ENCODE measurements at regions not wholly inside any gene's neighbourhood (a gene's known extent, or its start where the extent isn't known, plus 50 kb on each side); places are given as distances from the start of the nearest gene placed in this dataset.

DNA sequence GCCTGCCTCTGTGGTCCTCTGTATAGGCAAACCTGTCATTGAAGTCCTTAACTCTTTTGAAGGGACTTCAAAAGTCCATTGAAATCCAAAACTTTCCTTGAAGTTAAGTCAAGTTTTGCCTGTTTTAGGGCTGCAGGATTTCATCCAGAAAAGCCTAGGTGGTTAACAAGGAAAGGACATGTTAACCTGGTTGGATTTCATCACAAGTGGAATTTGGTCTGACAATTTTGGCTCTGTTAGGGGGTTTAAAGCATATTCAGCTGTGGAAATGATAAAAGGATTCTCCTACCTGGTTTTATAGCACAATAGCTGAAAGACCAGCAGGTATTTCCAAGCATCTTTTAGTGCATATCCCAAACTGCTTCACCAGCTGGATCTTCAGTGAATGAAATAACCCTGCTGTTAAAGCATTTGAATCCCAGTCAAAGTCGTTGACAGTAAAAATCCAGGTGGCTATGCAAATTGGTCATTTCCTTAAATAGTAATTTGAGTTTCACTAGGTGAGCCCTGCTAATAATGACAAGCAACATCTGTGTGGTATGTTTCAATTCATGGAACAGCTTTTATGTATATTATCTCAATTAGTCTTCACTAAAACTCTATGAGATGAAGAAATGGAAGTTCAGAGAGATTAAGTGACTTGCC lies 400.5 kb downstream of the ETNK1 start:
- Histone ChIP-seq H3K4ac (ENCODE audit: low read depth in 1 of 2, low read length in 2 of 2) (no peak overlapping the region), H3K14ac (ENCODE audit: low read length in 2 of 2) (no peak overlapping the region), H3K4me2 (ENCODE audit: low read length, poor library complexity, severe bottlenecking) (no peak overlapping the region), H3K79me1 (replicated peaks; ENCODE audit: low read length, poor library complexity, severe bottlenecking) (no peaks in the 10 kb centered on the region), H2BK5ac (ENCODE audit: low read depth, low read length, poor library complexity, severe bottlenecking) (no peak overlapping the region), H3K27ac (ENCODE audit: low read length, poor library complexity, severe bottlenecking) (no peak overlapping the region), H4K91ac (ENCODE audit: low read length) (no peak overlapping the region), H2BK12ac (ENCODE audit: low read length in 2 of 2) (no peak overlapping the region), H3K36me3 (ENCODE audit: control insufficient read depth in 1 of 2, insufficient read depth in 2 of 2, low read depth in 1 of 2, low read length in 2 of 2) (no peaks in the 10 kb centered on the region), H2BK120ac (ENCODE audit: low read depth, low read length) (no peak overlapping the region), H2BK15ac (ENCODE audit: low read depth, poor library complexity, severe bottlenecking) (no peak overlapping the region), H4K8ac (ENCODE audit: low read length) (no peak overlapping the region), H2AK5ac (ENCODE audit: low read length, severe bottlenecking) (no peak overlapping the region), H3K9me3 (ENCODE audit: control insufficient read depth, low read length) (no peaks in the 10 kb centered on the region), H3K4me3 (ENCODE audit: insufficient read depth in 1 of 2, low read depth in 1 of 2, low read length in 2 of 2) (no peak overlapping the region), H3K27me3 (ENCODE audit: control insufficient read depth in 1 of 2, insufficient read depth in 1 of 2, low read length in 2 of 2) (peaks cover 0 to 4% of the 10 kb centered on the region in 2 experiments), H3K18ac (ENCODE audit: low read depth in 1 of 2, low read length in 2 of 2) (no peak overlapping the region), H3K4me1 (ENCODE audit: control insufficient read depth, insufficient read depth, low read depth, low read length) (no peaks in the 10 kb centered on the region), H2AFZ (ENCODE audit: low read depth, low read length) (no peak overlapping the region), H3K23ac (ENCODE audit: low read length in 2 of 2) (no peak overlapping the region), H3K9ac (ENCODE audit: low read length) (no peak overlapping the region)
- 10% methylated on average over 1 of the region's 1 CpG for WGBS
- no peak for DNase-seq

DNA sequence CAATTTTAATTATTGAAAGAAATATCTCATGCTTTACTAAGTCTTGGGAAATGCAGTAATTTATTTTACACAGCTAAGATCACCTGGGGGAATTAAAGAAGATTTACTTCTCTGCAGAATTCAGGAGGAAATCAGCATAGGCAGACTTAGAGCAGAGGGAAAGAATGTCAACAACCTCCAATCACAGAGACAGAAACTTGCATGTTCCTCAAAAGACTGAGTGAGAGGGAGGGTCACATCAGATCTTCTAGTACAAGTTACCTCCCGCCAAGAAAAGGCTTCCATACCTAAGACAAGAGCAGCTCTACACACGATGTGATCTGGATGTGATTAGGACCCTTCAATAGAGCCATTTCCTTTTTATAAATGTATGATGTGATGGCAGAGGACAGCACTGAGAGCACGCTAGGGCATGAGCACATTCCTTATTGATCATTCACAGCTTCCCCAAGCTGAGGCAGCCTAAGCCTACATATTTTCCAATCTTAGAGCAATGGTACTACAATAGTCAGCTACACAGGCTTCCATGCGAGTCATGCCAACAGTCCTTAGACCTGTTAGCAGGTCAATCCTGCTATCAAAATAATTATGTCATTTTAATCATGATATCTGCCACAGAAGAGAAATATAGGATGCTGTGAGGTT lies 403.3 kb downstream of the ETNK1 start:
- no peak overlapping the region for H2BK15ac ChIP-seq (ENCODE audit: low read depth, poor library complexity, severe bottlenecking)
- H3K23ac ChIP-seq (ENCODE audit: low read length in 2 of 2), result no peak overlapping the region
- no peak overlapping the region for H3K4me3 ChIP-seq (ENCODE audit: insufficient read depth in 1 of 2, low read depth in 1 of 2, low read length in 2 of 2)
- peaks cover 0 to 11% of the 10 kb centered on the region in 2 experiments for H3K27me3 ChIP-seq (ENCODE audit: control insufficient read depth in 1 of 2, insufficient read depth in 1 of 2, low read length in 2 of 2)
- no peaks in the 10 kb centered on the region for H3K79me1 ChIP-seq (replicated peaks; ENCODE audit: low read length, poor library complexity, severe bottlenecking)
- H3K36me3 ChIP-seq (ENCODE audit: control insufficient read depth in 1 of 2, insufficient read depth in 2 of 2, low read depth in 1 of 2, low read length in 2 of 2), result no peaks in the 10 kb centered on the region
- no peaks in the 10 kb centered on the region for H3K4me1 ChIP-seq (ENCODE audit: control insufficient read depth, insufficient read depth, low read depth, low read length)
- H3K4me2 ChIP-seq (ENCODE audit: low read length, poor library complexity, severe bottlenecking), result no peak overlapping the region
- no peak overlapping the region for H3K18ac ChIP-seq (ENCODE audit: low read depth in 1 of 2, low read length in 2 of 2)
- H2BK12ac ChIP-seq (ENCODE audit: low read length in 2 of 2), result no peak overlapping the region
- H2AFZ ChIP-seq (ENCODE audit: low read depth, low read length), result no peak overlapping the region
- 62% methylated on average over 2 of the region's 4 CpGs for WGBS
- H4K8ac ChIP-seq (ENCODE audit: low read length), result no peak overlapping the region
- no peak overlapping the region for H4K91ac ChIP-seq (ENCODE audit: low read length)
- no peak overlapping the region for H2BK5ac ChIP-seq (ENCODE audit: low read depth, low read length, poor library complexity, severe bottlenecking)
- no peak overlapping the region for H2BK120ac ChIP-seq (ENCODE audit: low read depth, low read length)
- no peaks in the 10 kb centered on the region for H3K9me3 ChIP-seq (ENCODE audit: control insufficient read depth, low read length)
- H3K4ac ChIP-seq (ENCODE audit: low read depth in 1 of 2, low read length in 2 of 2), result no peak overlapping the region
- no peak overlapping the region for H2AK5ac ChIP-seq (ENCODE audit: low read length, severe bottlenecking)
- no peak for DNase-seq
- no peak overlapping the region for H3K9ac ChIP-seq (ENCODE audit: low read length)
- H3K27ac ChIP-seq (ENCODE audit: low read length, poor library complexity, severe bottlenecking), result no peak overlapping the region
- no peak overlapping the region for H3K14ac ChIP-seq (ENCODE audit: low read length in 2 of 2)

DNA sequence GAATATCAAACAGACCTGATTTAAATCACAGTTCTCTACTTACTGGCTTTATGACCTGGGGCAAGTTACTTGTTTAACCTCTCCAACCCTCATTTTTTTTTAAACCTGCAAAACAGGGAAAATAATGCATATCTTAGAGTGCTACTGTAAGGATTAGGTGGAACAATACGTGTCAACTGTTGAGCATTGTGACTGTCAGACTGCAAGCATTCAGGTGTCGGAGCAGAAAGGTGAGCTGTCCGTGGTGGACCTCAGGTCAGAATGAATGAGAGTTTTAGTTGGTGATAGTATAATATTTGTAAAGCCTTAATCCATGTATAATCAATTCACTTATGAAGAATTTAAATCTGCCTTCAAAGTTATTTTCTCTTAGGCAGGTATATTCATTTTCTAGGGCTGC lies 404.2 kb downstream of the ETNK1 start:
- H2BK120ac ChIP-seq (ENCODE audit: low read depth, low read length), result no peak overlapping the region
- no peak overlapping the region for H3K9ac ChIP-seq (ENCODE audit: low read length)
- no peak overlapping the region for H3K27ac ChIP-seq (ENCODE audit: low read length, poor library complexity, severe bottlenecking)
- no peak overlapping the region for H3K4me2 ChIP-seq (ENCODE audit: low read length, poor library complexity, severe bottlenecking)
- no peak overlapping the region for H2BK5ac ChIP-seq (ENCODE audit: low read depth, low read length, poor library complexity, severe bottlenecking)
- no peaks in the 10 kb centered on the region for H3K79me1 ChIP-seq (replicated peaks; ENCODE audit: low read length, poor library complexity, severe bottlenecking)
- no peak overlapping the region for H2AK5ac ChIP-seq (ENCODE audit: low read length, severe bottlenecking)
- H3K9me3 ChIP-seq (ENCODE audit: control insufficient read depth, low read length), result no peaks in the 10 kb centered on the region
- H3K14ac ChIP-seq (ENCODE audit: low read length in 2 of 2), result no peak overlapping the region
- no peak overlapping the region for H3K23ac ChIP-seq (ENCODE audit: low read length in 2 of 2)
- H3K36me3 ChIP-seq (ENCODE audit: control insufficient read depth in 1 of 2, insufficient read depth in 2 of 2, low read depth in 1 of 2, low read length in 2 of 2), result no peaks in the 10 kb centered on the region
- no peak overlapping the region for H3K4me3 ChIP-seq (ENCODE audit: insufficient read depth in 1 of 2, low read depth in 1 of 2, low read length in 2 of 2)
- no peaks in the 10 kb centered on the region for H3K4me1 ChIP-seq (ENCODE audit: control insufficient read depth, insufficient read depth, low read depth, low read length)
- peaks cover 0 to 18% of the 10 kb centered on the region in 2 experiments for H3K27me3 ChIP-seq (ENCODE audit: control insufficient read depth in 1 of 2, insufficient read depth in 1 of 2, low read length in 2 of 2)
- no peak overlapping the region for H3K4ac ChIP-seq (ENCODE audit: low read depth in 1 of 2, low read length in 2 of 2)
- H4K8ac ChIP-seq (ENCODE audit: low read length), result no peak overlapping the region
- no peak for DNase-seq
- H2BK15ac ChIP-seq (ENCODE audit: low read depth, poor library complexity, severe bottlenecking), result no peak overlapping the region
- no peak overlapping the region for H4K91ac ChIP-seq (ENCODE audit: low read length)
- no peak overlapping the region for H2AFZ ChIP-seq (ENCODE audit: low read depth, low read length)
- no peak overlapping the region for H3K18ac ChIP-seq (ENCODE audit: low read depth in 1 of 2, low read length in 2 of 2)
- WGBS, result 87% methylated on average over 3 of the region's 3 CpGs
- no peak overlapping the region for H2BK12ac ChIP-seq (ENCODE audit: low read length in 2 of 2)

DNA sequence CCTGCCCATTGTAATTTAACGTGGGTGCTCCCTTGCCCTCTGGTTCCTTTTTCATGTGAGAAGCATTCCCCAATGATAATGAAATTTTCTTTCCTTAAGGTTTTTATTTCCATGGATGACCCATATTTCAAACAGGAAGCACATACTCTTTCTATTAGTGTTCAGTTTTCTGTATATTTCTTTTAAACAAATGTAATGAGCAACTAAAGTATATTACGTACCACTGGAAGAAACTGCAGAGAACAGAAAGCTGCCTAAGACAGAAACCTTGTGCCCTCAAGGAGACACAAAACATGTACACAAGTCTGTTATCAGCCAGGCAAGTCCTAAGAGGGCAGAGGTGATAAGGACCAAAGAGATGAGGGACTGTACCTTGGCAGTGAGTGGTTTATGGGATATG lies 414.9 kb downstream of the ETNK1 start:
- Histone ChIP-seq H4K91ac (ENCODE audit: low read length) (no peak overlapping the region), H3K18ac (ENCODE audit: low read depth in 1 of 2, low read length in 2 of 2) (no peak overlapping the region), H3K36me3 (ENCODE audit: control insufficient read depth in 1 of 2, insufficient read depth in 2 of 2, low read depth in 1 of 2, low read length in 2 of 2) (no peaks in the 10 kb centered on the region), H3K4me1 (ENCODE audit: control insufficient read depth, insufficient read depth, low read depth, low read length) (no peaks in the 10 kb centered on the region), H4K8ac (ENCODE audit: low read length) (no peak overlapping the region), H3K4me2 (ENCODE audit: low read length, poor library complexity, severe bottlenecking) (no peak overlapping the region), H3K79me1 (replicated peaks; ENCODE audit: low read length, poor library complexity, severe bottlenecking) (no peaks in the 10 kb centered on the region), H3K9me3 (ENCODE audit: control insufficient read depth, low read length) (no peaks in the 10 kb centered on the region), H3K14ac (ENCODE audit: low read length in 2 of 2) (no peak overlapping the region), H2BK15ac (ENCODE audit: low read depth, poor library complexity, severe bottlenecking) (no peak overlapping the region), H3K4ac (ENCODE audit: low read depth in 1 of 2, low read length in 2 of 2) (no peak overlapping the region), H3K27ac (ENCODE audit: low read length, poor library complexity, severe bottlenecking) (no peak overlapping the region), H3K27me3 (ENCODE audit: control insufficient read depth in 1 of 2, insufficient read depth in 1 of 2, low read length in 2 of 2) (no peaks in the 10 kb centered on the region), H3K4me3 (ENCODE audit: insufficient read depth in 1 of 2, low read depth in 1 of 2, low read length in 2 of 2) (no peak overlapping the region), H2BK5ac (ENCODE audit: low read depth, low read length, poor library complexity, severe bottlenecking) (no peak overlapping the region), H3K23ac (ENCODE audit: low read length in 2 of 2) (no peak overlapping the region), H3K9ac (ENCODE audit: low read length) (no peak overlapping the region), H2BK120ac (ENCODE audit: low read depth, low read length) (no peak overlapping the region), H2AFZ (ENCODE audit: low read depth, low read length) (no peak overlapping the region), H2AK5ac (ENCODE audit: low read length, severe bottlenecking) (no peak overlapping the region), H2BK12ac (ENCODE audit: low read length in 2 of 2) (no peak overlapping the region)
- DNase-seq, result no peak
- WGBS, result 48% methylated on average over 2 of the region's 2 CpGs

All from mesenchymal stem cell (in vitro differentiated cells and primary cell).